Epidermal melanocyte (primary cell): ENCODE measurements at regions not wholly inside any gene's neighbourhood (a gene's known extent, or its start where the extent isn't known, plus 50 kb on each side); places are given as distances from the start of the nearest gene placed in this dataset.
"Not testable (repeated sequence)": the region's sequence is repeated elsewhere in the genome, so short reads cannot be mapped to it uniquely, and the experiment has no call there.

Experiments
- DNase-seq: peaks from one replicate; pipeline ENCODE4 v3.0.0; 2011; ENCODE audit warnings: low spot score; ENCODE audit not compliant: insufficient read length

DNA sequence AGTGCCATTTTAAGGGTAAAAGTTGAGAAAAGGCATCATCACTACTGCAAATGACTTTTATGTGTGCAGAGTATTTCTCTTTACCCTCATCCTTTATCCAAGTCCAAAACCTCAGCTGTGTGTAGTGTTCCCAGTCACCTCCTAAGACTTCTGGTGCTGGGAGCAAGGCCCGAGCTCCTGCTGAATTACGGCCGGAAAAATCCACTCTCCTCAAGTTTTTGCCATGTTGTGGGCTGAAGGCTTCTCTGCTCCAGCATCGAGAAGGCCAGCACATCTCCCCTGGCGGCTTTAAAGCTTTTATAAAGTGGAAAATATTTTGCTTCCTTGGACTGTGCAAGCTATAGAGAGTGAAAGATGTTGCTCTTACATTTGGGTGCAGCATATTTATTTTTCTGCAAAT lies 153.2 kb upstream of the THBS2 start:
- no peak for DNase-seq

DNA sequence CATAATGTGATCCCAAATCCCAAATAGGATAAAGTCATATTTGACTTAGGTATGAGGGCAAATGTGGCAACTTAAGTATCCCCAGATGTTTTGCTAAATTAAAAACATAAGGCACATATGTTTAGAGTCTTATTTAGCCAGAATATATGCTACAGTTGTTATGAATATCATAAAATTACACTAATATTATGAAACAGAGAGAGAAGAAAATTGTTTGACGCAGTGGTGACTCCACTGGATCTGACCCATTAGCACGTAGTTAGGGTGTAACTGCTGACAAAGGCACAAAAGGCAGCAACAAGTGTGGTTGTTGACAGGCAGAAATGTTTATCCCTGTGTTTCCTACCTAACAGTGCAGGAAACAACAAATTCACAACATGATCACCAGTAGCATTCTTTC lies 152.4 kb upstream of the THBS2 start:
- no peak for DNase-seq

DNA sequence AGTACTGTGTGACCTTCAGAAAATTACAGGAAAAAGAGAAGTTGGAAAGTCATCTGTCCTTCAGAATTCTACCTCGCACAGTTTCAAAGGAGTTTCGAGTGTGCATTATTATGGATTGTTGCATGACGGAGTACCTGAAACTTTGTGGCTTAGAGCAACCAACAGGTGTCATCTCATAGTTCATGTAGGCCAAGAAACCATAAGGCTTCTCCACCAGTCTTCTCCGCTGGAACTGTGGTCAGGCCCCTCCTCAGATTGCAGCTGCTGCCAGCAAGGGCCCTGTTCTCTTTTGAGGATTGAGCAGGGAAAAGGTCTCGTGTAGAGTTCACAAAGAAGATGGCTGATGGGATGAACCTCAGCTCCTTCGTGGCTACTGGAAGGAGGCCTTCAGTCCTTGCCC lies 151.2 kb upstream of the THBS2 start:
- no peak for DNase-seq

DNA sequence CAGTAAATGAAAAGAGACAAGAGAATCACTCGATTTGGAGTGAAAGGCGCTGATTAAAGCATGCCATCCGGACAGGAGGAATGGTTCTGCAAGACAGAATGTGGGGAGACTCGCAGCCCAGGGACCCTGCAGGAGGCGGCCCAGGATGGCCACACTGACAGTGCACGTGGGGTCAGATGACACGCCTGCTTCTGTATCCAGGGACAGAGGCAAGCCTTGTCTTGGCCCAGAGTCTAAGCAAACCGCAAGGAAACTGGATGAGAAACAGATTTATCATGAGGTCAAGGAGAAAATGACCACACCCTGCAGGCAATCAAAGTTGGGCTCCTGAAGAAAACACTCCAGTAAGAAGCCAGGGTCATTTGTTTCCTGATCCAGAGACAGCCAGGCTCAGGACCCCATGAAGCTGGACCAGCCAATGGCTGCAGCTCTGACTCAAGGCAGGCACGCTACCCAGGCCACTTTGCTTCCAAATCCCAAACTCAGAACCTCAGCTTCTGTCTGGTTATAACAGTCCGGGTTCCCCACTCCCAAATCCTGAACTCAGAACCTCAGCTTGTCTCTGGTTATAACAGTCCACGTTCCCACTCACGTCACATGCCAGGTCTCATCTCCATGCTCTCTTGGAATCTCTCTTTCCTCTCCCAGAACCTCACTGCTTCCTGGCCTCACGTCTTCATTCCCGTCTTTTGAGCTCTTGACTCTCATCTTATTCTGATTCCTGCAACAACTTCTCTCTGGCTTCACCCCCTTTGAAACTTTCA lies 144.9 kb upstream of the THBS2 start:
- no peak for DNase-seq

- DNase-seq: no peak
Observed at GRCh38 chr6:169397684-169398083, 144.0 kb upstream of the THBS2 start.

GRCh38 chr6:169396554-169397163 lies 143.0 kb upstream of the THBS2 start:
- DNase-seq: no peak

DNA sequence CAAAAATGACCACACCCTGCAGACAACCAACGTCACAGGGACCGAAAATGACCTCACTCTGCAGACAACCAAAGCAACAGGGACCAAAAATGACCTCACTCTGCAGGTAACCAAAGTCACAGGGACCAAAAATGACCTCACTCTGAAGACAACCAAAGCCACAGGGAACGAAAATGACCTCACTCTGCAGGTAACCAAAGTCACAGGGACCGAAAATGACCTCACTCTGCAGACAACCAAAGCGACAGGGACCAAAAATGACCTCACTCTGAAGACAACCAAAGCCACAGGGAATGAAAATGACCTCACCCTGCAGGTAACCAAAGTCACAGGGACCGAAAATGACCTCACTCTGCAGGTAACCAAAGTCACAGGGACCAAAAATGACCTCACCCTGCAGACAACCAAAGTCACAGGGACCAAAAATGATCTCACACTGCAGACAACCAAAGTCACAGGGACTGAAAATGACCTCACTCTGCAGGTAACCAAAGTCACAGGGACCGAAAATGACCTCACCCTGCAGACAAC lies 142.4 kb upstream of the THBS2 start:
- DNase-seq: not testable (repeated sequence)

DNA sequence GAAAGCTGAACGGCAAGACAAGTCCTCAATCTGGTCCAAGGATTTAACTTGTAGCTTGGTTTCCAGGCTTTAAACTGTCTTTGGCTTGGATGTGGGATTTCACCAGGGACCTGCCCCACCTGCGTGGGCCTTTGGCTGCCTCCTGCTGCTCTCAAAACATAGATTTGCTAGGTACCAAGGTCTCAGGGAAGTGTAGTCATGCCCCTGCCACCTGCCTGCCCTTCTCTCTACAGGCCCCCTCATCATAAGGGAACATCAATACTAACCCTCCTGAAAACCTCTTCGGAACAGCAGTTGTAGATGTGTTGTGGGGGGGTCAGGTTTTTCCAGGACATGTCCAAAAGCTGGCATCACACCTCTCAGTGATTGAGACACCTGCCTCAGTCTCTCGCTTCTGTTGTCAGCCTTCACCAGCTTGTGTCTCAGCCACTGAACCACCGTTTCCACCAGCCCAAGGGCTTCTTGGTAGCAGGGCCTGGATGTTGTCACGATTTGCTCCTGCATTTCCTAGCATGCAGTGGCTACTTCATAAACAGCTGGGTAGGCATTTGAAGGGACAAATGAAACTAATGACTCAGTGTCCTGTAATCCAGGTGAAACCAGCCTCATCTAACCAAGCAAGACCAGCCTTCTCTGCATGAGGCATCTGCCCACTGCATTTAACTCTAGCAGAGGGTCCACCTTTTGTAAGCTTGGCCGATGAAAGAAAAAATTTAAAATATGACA lies 141.6 kb upstream of the THBS2 start:
- DNase-seq: no peak

- DNase-seq: no peak
Observed at GRCh38 chr6:169393753-169394152, 140.1 kb upstream of the THBS2 start.

DNA sequence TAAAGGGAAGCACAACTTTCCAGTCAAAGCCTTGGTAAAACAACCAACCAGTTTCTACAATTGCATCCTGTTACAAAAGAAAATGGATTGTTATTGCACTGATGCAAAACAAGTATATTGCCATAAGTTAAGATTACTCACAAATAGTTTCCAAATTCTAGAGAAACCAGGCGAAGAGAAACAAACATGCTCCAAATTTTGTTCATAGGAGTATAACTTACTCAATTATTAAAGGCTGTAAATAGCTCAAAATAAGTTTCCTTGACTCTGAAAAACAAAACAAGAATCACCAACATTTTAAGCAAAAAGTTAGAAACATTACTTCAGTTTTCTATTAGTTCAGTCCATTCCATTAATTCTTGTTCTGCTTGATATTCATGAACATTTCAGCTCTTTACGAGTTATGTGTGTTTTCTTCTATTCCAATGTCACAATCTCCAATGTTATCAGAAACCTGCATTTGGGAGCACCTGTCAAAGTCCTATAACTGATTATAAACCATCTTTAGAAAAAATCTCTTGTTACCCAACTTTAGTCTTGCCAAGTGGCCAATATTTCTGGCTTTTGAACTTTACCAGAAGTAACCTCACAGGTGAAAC lies 137.9 kb upstream of the THBS2 start:
- DNase-seq: no peak

DNA sequence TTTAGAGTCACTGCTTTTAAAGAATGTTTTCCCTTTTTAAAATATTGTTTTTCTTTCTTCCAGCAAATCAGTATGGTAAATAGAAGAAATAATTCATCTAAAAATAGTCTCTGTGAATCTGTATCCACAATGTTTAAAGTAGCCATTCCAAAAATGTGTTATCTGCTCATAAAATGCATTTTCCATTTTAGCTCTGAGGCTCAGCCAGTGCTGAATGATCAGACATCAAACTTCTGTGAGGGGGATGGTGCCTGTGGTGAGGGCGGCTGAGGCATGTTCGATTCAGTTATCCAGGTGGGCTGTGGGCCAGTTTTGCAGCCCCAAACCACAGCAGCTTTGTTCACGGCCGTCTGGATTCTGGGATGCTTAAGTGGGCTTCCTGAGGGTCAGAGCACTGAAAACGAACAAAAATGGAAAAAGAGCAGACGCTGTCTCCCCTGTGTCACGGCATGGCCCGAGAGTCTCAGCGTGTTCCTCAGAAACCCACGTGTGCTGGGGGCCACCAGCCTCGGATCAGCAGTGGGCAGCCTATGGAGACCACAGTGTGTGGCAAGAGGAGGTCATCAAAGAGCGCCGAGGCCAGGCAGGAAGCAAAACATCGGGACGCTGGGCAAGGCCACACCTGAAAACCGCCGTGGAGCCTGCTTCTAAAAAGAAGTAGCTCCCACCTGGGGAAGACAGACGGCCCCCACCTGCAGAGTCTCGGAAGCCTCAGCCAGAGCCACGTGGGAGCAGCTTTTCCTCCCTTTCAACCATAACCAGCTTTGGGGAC lies 134.9 kb upstream of the THBS2 start:
- DNase-seq: no peak

- no peak for DNase-seq
Observed at GRCh38 chr6:169387809-169388383, 134.2 kb upstream of the THBS2 start.

- peak; percentile 64 for DNase-seq
Observed at GRCh38 chr6:169386411-169387057, 132.9 kb upstream of the THBS2 start.

DNA sequence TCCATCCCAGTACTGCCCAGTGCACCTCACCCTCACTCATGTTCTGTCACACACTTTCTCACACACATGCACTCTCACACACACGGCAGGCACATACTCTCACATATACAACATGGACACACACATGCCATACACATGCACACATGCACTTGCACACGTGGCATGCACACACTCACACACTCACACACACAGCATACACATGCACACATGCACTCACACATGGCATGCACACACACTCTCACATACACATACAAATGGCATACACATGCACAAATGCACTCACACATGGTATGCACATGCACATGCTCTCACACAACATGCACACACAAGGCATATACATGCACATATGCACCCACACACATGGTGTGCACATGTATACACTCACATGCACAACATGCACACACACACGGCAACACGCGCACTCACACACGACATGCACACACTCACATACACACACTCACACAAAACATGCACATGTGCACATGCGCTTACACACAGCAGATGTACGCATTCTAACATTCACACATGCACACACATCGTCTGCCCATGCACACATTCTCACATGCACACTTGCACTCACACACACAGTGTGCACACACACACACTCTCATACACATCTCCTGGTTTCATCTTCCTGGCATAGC lies 131.7 kb upstream of the THBS2 start:
- DNase-seq: no peak

DNA sequence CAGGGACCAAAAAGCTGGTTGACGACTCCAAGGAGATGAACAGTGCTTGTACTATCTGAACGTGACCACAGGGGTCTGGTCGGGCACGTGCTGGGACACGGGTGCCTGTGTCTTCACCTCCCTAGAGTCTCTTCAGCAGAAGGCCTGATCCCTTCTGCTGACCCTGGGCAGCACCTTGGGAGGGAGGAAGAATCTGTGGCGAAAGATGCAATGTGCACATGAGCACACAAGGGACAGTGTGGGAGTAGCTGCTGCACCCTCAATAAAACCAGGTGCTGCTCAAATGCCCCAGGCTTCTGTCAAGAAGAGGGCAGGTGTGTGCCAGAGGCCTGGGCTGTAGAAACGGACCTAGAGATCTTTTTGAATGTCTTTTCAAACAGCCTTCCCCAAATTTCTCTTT lies 130.6 kb upstream of the THBS2 start:
- no peak for DNase-seq

GRCh38 chr6:169383265-169383664 lies 129.6 kb upstream of the THBS2 start:
- no peak for DNase-seq

- no peak for DNase-seq
Observed at GRCh38 chr6:169382735-169383134, 129.1 kb upstream of the THBS2 start.

DNA sequence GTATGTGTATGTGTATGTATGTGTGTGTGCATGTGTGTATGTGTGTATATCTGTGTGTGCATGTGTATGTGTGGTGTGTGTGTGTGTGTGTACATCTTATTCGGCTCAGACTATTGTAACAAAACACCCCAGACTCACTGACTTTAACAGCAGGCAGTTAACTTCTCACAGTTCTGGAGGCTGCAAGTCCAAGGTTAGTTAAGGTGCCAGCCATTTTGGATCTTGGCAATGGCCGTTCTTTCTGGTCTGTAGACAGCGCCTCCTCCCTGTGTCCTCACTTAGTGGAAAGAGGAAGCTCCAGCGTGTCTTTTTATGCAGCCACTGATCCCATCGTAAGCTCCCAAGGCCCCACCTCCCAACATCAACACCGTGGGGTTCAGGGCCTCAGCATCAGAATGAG lies 128.3 kb upstream of the THBS2 start:
- no peak for DNase-seq

DNA sequence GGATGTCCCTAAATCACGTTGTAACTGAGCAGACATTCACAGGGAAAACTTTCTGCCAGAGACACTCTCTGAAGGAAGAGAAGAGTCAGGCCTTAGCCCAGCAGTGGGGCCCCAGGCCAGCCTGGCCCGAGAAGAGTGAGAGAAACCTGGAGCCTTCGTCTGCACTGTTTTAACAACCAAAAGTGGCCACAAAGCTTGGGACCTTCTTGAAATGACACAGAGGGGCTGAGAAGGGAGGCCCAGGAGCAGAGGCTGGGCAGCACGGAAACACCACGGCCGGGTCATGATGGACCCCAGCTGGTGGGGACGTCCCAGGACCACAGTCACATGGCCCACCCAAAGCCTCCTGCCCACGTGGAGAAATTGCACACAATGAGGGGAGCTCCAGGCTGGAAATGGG lies 126.8 kb upstream of the THBS2 start:
- no peak for DNase-seq
